Left lung (tissue), 4 donors: ENCODE measurements at regions not wholly inside any gene's neighbourhood (a gene's known extent, or its start where the extent isn't known, plus 50 kb on each side); places are given as distances from the start of the nearest gene placed in this dataset.
"Not testable (repeated sequence)": the region's sequence is repeated elsewhere in the genome, so short reads cannot be mapped to it uniquely, and the experiment has no call there.

ENCODE experiments used
- ATAC-seq: fragments of 200-7000 bp; cut with Tn5 transposase; one replicate; pipeline ENCODE4 v1.9.1; 2020; ENCODE audit warnings: moderate library complexity
- DNase-seq, 4 donors: peaks; one replicate each; pipeline ENCODE4 v3.0.0-alpha.2; 2013 to 2020
- H3K27ac ChIP-seq, 2 donors: fragments of 200-600 bp; sonication (generic) in 1 of 2; one replicate each; pipeline versions ENCODE4 v1.5.0 to v1.8.0; 2020 to 2021
- H3K27me3 ChIP-seq, 2 donors: fragments of 200-600 bp; sonication (generic) in 1 of 2; one replicate each; pipeline versions ENCODE4 v1.5.0 to v1.8.0; 2020 to 2021
- H3K36me3 ChIP-seq, 2 donors: fragments of 200-600 bp; sonication (generic) in 1 of 2; one replicate each; pipeline versions ENCODE4 v1.5.0 to v1.8.0; 2020 to 2021
- H3K4me1 ChIP-seq, 2 donors: fragments of 200-600 bp; one replicate each; pipeline ENCODE4 v1.8.0; 2021
- H3K4me3 ChIP-seq, 2 donors: fragments of 200-600 bp; sonication (generic) in 1 of 2; one replicate each; pipeline versions ENCODE4 v1.5.0 to v1.8.0; 2020 to 2021; ENCODE audit warnings: mild to moderate bottlenecking in 1 of 2
- H3K9me3 ChIP-seq, 2 donors: fragments of 200-600 bp; sonication (generic) in 1 of 2; one replicate each; pipeline versions ENCODE4 v1.5.0 to v1.8.0; 2020 to 2021
- intact Hi-C, 2 donors: fragments of 100-400 bp; cut with DNase I; formaldehyde crosslinking; loops; one replicate each; pipeline versions ENCODE4 v1.11.2 to v1.14.2; 2022
- TF ChIP-seq, protein P1 (sequence below), 2 donors: fragments of 200-600 bp; sonication (generic) in 1 of 2; IDR thresholded peaks; one replicate each; pipeline versions ENCODE4 v1.5.0 to v1.8.0; 2021; ENCODE audit warnings: antibody characterized with exemption in 2 of 2
- donor health status: DM: no; HTN: yes; CAD: no.
- donor health status: DM: no; HTN: no; CAD: no.

DNA sequence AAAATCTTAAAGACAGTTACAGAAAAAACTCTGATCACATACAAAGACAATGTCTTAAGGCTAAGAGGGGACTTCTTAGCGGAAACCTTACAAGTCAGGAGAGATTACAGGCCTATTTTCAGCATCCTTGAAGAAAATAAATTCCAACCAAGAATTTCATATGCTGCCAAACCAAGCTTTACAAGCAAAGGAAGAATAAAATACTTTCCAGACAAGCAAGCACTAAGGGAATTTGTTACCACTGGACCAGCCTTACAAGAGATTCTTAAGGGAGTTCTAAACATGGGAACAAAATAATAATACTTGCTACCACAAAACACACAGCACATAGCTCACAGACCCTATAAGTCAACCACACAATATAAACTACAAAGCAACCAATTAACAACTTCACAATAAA is 255.8 kb upstream of the ZFP42 start:
- TF ChIP-seq, protein P1, sequence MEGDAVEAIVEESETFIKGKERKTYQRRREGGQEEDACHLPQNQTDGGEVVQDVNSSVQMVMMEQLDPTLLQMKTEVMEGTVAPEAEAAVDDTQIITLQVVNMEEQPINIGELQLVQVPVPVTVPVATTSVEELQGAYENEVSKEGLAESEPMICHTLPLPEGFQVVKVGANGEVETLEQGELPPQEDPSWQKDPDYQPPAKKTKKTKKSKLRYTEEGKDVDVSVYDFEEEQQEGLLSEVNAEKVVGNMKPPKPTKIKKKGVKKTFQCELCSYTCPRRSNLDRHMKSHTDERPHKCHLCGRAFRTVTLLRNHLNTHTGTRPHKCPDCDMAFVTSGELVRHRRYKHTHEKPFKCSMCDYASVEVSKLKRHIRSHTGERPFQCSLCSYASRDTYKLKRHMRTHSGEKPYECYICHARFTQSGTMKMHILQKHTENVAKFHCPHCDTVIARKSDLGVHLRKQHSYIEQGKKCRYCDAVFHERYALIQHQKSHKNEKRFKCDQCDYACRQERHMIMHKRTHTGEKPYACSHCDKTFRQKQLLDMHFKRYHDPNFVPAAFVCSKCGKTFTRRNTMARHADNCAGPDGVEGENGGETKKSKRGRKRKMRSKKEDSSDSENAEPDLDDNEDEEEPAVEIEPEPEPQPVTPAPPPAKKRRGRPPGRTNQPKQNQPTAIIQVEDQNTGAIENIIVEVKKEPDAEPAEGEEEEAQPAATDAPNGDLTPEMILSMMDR (IDR thresholded peaks at IDR 0.05), result no peak

DNA sequence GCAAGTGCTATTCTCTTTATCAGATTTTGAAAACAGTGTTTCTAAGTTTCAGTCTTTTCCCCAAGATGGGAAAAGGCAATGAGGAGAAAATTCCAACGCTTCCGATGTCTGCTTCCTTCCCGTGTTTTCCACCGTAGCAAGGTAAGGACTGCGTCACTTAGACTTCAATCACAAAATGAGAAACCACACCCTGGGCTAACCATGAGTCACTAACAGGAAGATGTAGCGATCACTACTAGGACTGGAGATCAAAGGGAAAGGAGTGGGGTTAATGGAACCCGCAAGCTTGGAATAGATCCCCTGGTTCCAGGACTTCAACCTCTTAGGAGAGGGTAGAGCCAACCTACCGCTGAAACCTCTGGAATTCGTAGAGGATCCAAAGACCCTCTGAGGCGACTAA is 250.7 kb upstream of the ZFP42 start:
- no peak for ATAC-seq
- Histone ChIP-seq H3K27ac (no peak overlapping the region), H3K36me3 (no peaks in the 10 kb centered on the region), H3K4me3 (no peak overlapping the region), H3K9me3 (peaks cover 0 to 29% of the 10 kb centered on the region in 2 donors), H3K4me1 (no peaks in the 10 kb centered on the region), H3K27me3 (no peaks in the 10 kb centered on the region)
- no peak for DNase-seq
- TF ChIP-seq, protein P1 (IDR thresholded peaks at IDR 0.05), result no peak
- intact Hi-C loops, result no loop called here

More for the DNA sequence above, 255.8 kb upstream of the ZFP42 start:
- no peak for DNase-seq
- Histone ChIP-seq H3K4me1 (no peaks in the 10 kb centered on the region), H3K27ac (no peak overlapping the region), H3K27me3 (no peaks in the 10 kb centered on the region), H3K36me3 (no peaks in the 10 kb centered on the region), H3K4me3 (no peak overlapping the region), H3K9me3 (peaks cover 0 to 37% of the 10 kb centered on the region in 2 donors)
- ATAC-seq, result no peak
- intact Hi-C loops, result no loop called here

DNA sequence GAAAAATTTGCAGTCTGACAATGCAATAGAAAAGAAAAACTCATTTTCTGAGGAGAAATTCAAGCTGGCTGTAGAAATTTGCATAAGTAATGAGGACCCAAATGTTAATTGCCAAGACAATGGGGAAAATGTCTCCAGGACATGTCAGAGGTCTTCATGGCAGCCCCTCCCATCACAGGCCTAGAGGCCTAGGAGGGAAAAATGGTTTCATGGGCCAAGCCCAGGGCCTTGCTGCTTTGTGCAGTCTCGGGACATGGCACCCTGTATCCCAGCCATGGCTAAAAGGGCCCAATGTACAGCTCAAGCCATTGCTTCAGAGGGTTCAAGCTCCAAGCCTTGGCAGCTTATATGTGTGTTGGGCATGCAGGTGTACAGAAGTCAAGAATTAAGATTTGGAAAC is 244.9 kb upstream of the ZFP42 start:
- intact Hi-C loops, ATAC-seq, H3K36me3 ChIP-seq, H3K4me3 ChIP-seq, H3K27me3 ChIP-seq, DNase-seq, H3K4me1 ChIP-seq, H3K27ac ChIP-seq: not testable (repeated sequence)
- H3K9me3 ChIP-seq, result peaks cover 0 to 35% of the 10 kb centered on the region in 2 donors

DNA sequence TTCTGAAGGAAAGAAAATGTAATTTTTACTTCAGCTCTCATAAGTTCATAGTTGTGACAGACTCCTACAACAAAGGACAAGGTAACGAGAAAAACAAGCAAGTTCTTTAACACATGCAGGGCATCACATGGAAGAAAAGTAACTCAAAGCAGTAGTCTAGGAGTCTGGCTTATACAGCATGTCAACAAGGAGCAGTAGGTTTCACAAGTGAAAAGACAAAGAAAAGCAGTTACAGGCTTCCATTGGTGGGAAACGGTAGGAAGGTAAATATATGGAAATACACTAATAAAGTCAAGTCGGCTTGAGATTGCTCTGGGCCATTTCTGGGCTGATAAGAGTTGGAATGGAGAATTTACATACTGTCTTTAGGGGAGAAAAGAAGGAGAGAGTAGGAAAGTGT is 228.4 kb upstream of the ZFP42 start:
- DNase-seq (peak in 1 of 4 donors; percentile 9), ATAC-seq (no peak)
- Histone ChIP-seq H3K27ac (no peak overlapping the region), H3K4me3 (no peak overlapping the region), H3K4me1 (no peaks in the 10 kb centered on the region), H3K9me3 (peaks cover 0 to 6% of the 10 kb centered on the region in 2 donors), H3K36me3 (no peaks in the 10 kb centered on the region), H3K27me3 (no peaks in the 10 kb centered on the region)
- TF ChIP-seq, protein P1 (IDR thresholded peaks at IDR 0.05), result no peak
- intact Hi-C loops, result no loop called here

DNA sequence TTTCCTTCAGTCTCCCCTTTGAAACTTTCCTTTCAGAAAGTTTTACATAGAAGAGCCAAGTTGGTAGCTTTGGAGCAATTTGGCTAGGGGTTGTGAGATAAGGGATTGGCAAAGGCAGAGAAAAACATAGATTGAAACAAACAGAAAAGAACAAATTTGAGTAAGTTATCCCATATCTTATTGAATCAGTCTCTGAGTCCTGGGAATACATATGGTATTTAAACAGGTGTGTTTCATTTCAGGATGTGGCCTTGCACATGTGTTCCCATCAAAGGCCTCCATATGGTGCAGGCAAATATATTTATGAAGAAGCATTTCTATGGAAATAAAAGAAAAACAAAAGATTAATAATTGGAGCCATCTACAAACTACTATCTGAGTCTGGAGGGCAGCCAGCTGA is 227.9 kb upstream of the ZFP42 start:
- TF ChIP-seq, protein P1 (IDR thresholded peaks at IDR 0.05), result no peak
- intact Hi-C loops, result no loop called here
- DNase-seq (no peak), ATAC-seq (no peak)
- Histone ChIP-seq H3K4me3 (no peak overlapping the region), H3K4me1 (no peaks in the 10 kb centered on the region), H3K27ac (no peak overlapping the region), H3K9me3 (peaks cover 0 to 6% of the 10 kb centered on the region in 2 donors), H3K27me3 (no peaks in the 10 kb centered on the region), H3K36me3 (no peaks in the 10 kb centered on the region)

DNA sequence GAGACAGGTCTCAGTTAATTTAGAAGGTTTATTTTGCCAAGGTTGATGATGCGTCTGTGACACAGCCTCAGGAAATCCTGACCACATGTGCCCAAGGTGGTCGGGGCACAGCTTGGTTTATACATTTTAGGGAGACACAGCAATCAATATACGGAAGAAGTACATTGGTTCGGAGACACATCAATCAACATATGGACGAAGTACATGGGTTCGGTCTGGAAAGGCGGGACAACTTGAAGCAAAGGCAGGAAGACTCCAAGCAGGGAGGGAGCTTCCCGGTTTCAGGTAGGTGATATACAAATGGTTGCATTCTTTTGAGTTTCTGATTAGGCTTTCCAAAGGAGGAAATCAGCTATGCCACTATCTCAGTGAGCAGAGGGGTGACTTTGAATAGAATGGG is 225.2 kb upstream of the ZFP42 start:
- ATAC-seq, result no peak
- Histone ChIP-seq H3K9me3 (peaks cover 0 to 4% of the 10 kb centered on the region in 2 donors), H3K4me1 (no peaks in the 10 kb centered on the region), H3K27me3 (no peaks in the 10 kb centered on the region), H3K36me3 (no peaks in the 10 kb centered on the region), H3K4me3 (no peak overlapping the region), H3K27ac (no peak overlapping the region)
- DNase-seq, result no peak
- intact Hi-C loops, result no loop called here
- TF ChIP-seq, protein P1 (IDR thresholded peaks at IDR 0.05), result no peak
